ENCODE measurements at regions not wholly inside any gene's neighbourhood (a gene's known extent, or its start where the extent isn't known, plus 50 kb on each side); places are given as distances from the start of the nearest gene placed in this dataset.

DNA sequence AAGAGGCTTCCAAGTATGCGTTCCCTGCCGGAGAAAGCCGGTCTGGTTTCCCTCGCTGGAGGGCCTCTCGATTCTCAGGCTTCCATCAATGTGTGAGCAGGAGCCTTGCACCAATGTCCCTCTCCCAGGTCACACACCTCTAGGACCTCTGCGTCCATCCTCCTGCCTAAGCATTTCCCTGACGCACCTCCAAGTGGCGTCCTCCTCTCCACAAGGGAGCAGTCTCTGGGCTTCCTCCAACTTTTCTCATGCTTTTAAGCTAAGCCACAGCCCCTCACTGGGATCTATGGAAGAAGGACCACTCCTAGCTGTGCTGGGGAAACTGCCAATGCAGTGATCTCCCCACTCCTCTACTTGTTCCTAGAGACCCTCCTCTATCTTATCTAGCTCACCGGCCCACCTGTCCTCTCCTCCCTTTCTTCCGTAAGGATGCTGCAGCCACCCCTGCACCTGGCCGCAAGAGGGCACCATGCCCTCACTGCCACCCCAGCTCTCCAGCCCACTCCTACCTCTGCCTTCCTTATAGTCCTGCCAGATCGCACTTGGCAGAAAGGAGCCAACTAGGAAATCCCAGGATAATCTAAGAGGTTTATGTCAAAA, 258.7 kb downstream of the LRFN2 start:
- no peak overlapping the region for H2AFZ ChIP-seq
- H3K4me3 ChIP-seq, result no peak overlapping the region
- no peaks in the 10 kb centered on the region for H3K36me3 ChIP-seq (replicated peaks; ENCODE audit: insufficient read depth, low read depth)
- 44% methylated on average over 12 of the region's 12 CpGs for WGBS (ENCODE audit: low lambda C conversion rate, missing lambda C conversion rate)
- no peak overlapping the region for H3K27ac ChIP-seq
- no peaks in the 10 kb centered on the region for H3K4me1 ChIP-seq (ENCODE audit: insufficient read depth)
- H3K27me3 ChIP-seq, result peaks cover 46% of the 10 kb centered on the region
- H3K79me2 ChIP-seq, result no peaks in the 10 kb centered on the region
- H4K20me1 ChIP-seq (ENCODE audit: insufficient read depth, poor library complexity, severe bottlenecking), result no peaks in the 10 kb centered on the region
- H3K9me3 ChIP-seq (ENCODE audit: low read depth), result no peaks in the 10 kb centered on the region
- DNase-seq (ENCODE audit: low spot score), result peak; percentile 75
- H3K9me2 ChIP-seq (replicated peaks; ENCODE audit: insufficient read depth), result no peaks in the 10 kb centered on the region
- TF ChIP-seq EZH2 (IDR thresholded peaks at IDR 0.05; ENCODE audit: borderline replicate concordance) (no peak), EZH2phosphoT487 (IDR thresholded peaks at IDR 0.05; ENCODE audit: low read depth, severe bottlenecking, unreplicated experiment) (no peak)
- TF ChIP-seq, protein P1, sequence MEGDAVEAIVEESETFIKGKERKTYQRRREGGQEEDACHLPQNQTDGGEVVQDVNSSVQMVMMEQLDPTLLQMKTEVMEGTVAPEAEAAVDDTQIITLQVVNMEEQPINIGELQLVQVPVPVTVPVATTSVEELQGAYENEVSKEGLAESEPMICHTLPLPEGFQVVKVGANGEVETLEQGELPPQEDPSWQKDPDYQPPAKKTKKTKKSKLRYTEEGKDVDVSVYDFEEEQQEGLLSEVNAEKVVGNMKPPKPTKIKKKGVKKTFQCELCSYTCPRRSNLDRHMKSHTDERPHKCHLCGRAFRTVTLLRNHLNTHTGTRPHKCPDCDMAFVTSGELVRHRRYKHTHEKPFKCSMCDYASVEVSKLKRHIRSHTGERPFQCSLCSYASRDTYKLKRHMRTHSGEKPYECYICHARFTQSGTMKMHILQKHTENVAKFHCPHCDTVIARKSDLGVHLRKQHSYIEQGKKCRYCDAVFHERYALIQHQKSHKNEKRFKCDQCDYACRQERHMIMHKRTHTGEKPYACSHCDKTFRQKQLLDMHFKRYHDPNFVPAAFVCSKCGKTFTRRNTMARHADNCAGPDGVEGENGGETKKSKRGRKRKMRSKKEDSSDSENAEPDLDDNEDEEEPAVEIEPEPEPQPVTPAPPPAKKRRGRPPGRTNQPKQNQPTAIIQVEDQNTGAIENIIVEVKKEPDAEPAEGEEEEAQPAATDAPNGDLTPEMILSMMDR (IDR thresholded peaks at IDR 0.05; ENCODE audit: poor library complexity), result peak; percentile 75
- H3K4me2 ChIP-seq, result no peak overlapping the region

GRCh38 chr6:40326714-40327421, 260.3 kb downstream of the LRFN2 start:
- DNase-seq (ENCODE audit: low spot score), result no peak
- Histone ChIP-seq H3K27ac (no peak overlapping the region), H3K27me3 (peaks cover 33% of the 10 kb centered on the region), H2AFZ (no peak overlapping the region), H3K9me2 (replicated peaks; ENCODE audit: insufficient read depth) (no peaks in the 10 kb centered on the region), H4K20me1 (ENCODE audit: insufficient read depth, poor library complexity, severe bottlenecking) (no peaks in the 10 kb centered on the region), H3K9me3 (ENCODE audit: low read depth) (no peaks in the 10 kb centered on the region), H3K79me2 (no peaks in the 10 kb centered on the region), H3K4me3 (no peak overlapping the region), H3K36me3 (replicated peaks; ENCODE audit: insufficient read depth, low read depth) (no peaks in the 10 kb centered on the region), H3K4me2 (no peak overlapping the region), H3K4me1 (ENCODE audit: insufficient read depth) (no peaks in the 10 kb centered on the region)
- WGBS (ENCODE audit: low lambda C conversion rate, missing lambda C conversion rate), result 86% methylated on average over 3 of the region's 3 CpGs
- TF ChIP-seq EZH2 (IDR thresholded peaks at IDR 0.05; ENCODE audit: borderline replicate concordance), result no peak

GRCh38 chr6:40325791-40326190, 261.4 kb downstream of the LRFN2 start:
- 81% methylated on average over 3 of the region's 3 CpGs for WGBS (ENCODE audit: low lambda C conversion rate, missing lambda C conversion rate)
- Histone ChIP-seq H4K20me1 (ENCODE audit: insufficient read depth, poor library complexity, severe bottlenecking) (no peaks in the 10 kb centered on the region), H3K36me3 (replicated peaks; ENCODE audit: insufficient read depth, low read depth) (no peaks in the 10 kb centered on the region), H3K9me2 (replicated peaks; ENCODE audit: insufficient read depth) (no peaks in the 10 kb centered on the region), H3K4me1 (ENCODE audit: insufficient read depth) (no peaks in the 10 kb centered on the region), H3K27ac (no peak overlapping the region), H2AFZ (no peak overlapping the region), H3K27me3 (peaks cover 22% of the 10 kb centered on the region), H3K4me3 (no peak overlapping the region), H3K4me2 (no peak overlapping the region), H3K9me3 (ENCODE audit: low read depth) (no peaks in the 10 kb centered on the region), H3K79me2 (no peaks in the 10 kb centered on the region)
- TF ChIP-seq, protein P1 (IDR thresholded peaks at IDR 0.05; ENCODE audit: poor library complexity), result no peak
- TF ChIP-seq EZH2 (IDR thresholded peaks at IDR 0.05; ENCODE audit: borderline replicate concordance), result no peak
- no peak for DNase-seq (ENCODE audit: low spot score)

GRCh38 chr6:40325041-40325440, 262.1 kb downstream of the LRFN2 start:
- TF ChIP-seq EZH2phosphoT487 (IDR thresholded peaks at IDR 0.05; ENCODE audit: low read depth, severe bottlenecking, unreplicated experiment), result no peak
- TF ChIP-seq, protein P1 (IDR thresholded peaks at IDR 0.05; ENCODE audit: poor library complexity), result no peak
- TF ChIP-seq EZH2 (IDR thresholded peaks at IDR 0.05; ENCODE audit: borderline replicate concordance), result no peak
- H3K79me2 ChIP-seq, result no peaks in the 10 kb centered on the region

More at GRCh38 chr6:40325041-40325440, 262.1 kb downstream of the LRFN2 start:
- no peak overlapping the region for H3K4me2 ChIP-seq
- DNase-seq (ENCODE audit: low spot score), result no peak
- H4K20me1 ChIP-seq (ENCODE audit: insufficient read depth, poor library complexity, severe bottlenecking), result no peaks in the 10 kb centered on the region
- H3K4me1 ChIP-seq (ENCODE audit: insufficient read depth), result no peaks in the 10 kb centered on the region
- H3K27ac ChIP-seq, result no peak overlapping the region
- WGBS (ENCODE audit: low lambda C conversion rate, missing lambda C conversion rate), result 73% methylated on average over 2 of the region's 2 CpGs
- no peaks in the 10 kb centered on the region for H3K9me3 ChIP-seq (ENCODE audit: low read depth)
- no peaks in the 10 kb centered on the region for H3K9me2 ChIP-seq (replicated peaks; ENCODE audit: insufficient read depth)
- peaks cover 15% of the 10 kb centered on the region for H3K27me3 ChIP-seq
- no peak overlapping the region for H2AFZ ChIP-seq
- H3K4me3 ChIP-seq, result no peak overlapping the region
- H3K36me3 ChIP-seq (replicated peaks; ENCODE audit: insufficient read depth, low read depth), result no peaks in the 10 kb centered on the region
